ENCODE measurements at regions not wholly inside any gene's neighbourhood (a gene's known extent, or its start where the extent isn't known, plus 50 kb on each side); places are given as distances from the start of the nearest gene placed in this dataset.

- Histone ChIP-seq H3K36me3 (ENCODE audit: insufficient read depth, low read length) (no peaks in the 10 kb centered on the region), H3K4me3 (ENCODE audit: low read length in 2 of 2) (no peak overlapping the region), H3K9me3 (ENCODE audit: control insufficient read depth in 1 of 2, low read length in 2 of 2) (no peaks in the 10 kb centered on the region), H3K27ac (ENCODE audit: low read depth, low read length) (no peak overlapping the region), H3K27me3 (ENCODE audit: insufficient read depth, low read length) (no peaks in the 10 kb centered on the region), H3K4me1 (ENCODE audit: insufficient read depth, low read length) (no peaks in the 10 kb centered on the region)
- H3K4me1 Mint-ChIP-seq = peaks cover 0 to 3% (median 0%) of the 10 kb centered on the region in 4 donors
- CTCF ChIA-PET (ENCODE audit: partially characterized antibody) = interaction anchor here (0.7 kb wide), 1 partner anchor 553 kb away, joined by 3 read pairs; no protein-coding TSS in a partner anchor
- H3K9me3 Mint-ChIP-seq = peaks cover 0 to 2% (median 0%) of the 10 kb centered on the region in 8 donors
- no peaks in the 10 kb centered on the region for H3K27me3 Mint-ChIP-seq
- no peak for DNase-seq
- intact Hi-C loops (cut with micrococcal nuclease) = no loop called here
- POLR2A ChIA-PET (ENCODE audit: partially characterized antibody) = no interaction called here
- H3K27ac Mint-ChIP-seq = no peak overlapping the region
- H3K36me3 Mint-ChIP-seq = no peaks in the 10 kb centered on the region
- no peak overlapping the region for H3K4me3 Mint-ChIP-seq
These were observed 69.7 kb upstream of the EGFL6 start for GRCh38 chrX:13499736-13500135.

- DNase-seq = no peak
- H3K36me3 ChIP-seq (ENCODE audit: insufficient read depth, low read length) = no peaks in the 10 kb centered on the region
- Mint-ChIP-seq H3K4me3 (no peak overlapping the region), H3K27me3 (no peaks in the 10 kb centered on the region), H3K36me3 (no peaks in the 10 kb centered on the region), H3K9me3 (no peaks in the 10 kb centered on the region), H3K27ac (no peak overlapping the region), H3K4me1 (peaks cover 0 to 3% (median 1%) of the 10 kb centered on the region in 4 donors)
- H3K4me3 ChIP-seq (ENCODE audit: low read length in 2 of 2) = no peak overlapping the region
- H3K4me1 ChIP-seq (ENCODE audit: insufficient read depth, low read length) = no peaks in the 10 kb centered on the region
- H3K9me3 ChIP-seq (ENCODE audit: control insufficient read depth in 1 of 2, low read length in 2 of 2) = no peaks in the 10 kb centered on the region
- ChIA-PET POLR2A (ENCODE audit: partially characterized antibody) (no interaction called here), CTCF (ENCODE audit: partially characterized antibody) (no interaction called here)
- no peaks in the 10 kb centered on the region for H3K27me3 ChIP-seq (ENCODE audit: insufficient read depth, low read length)
- no peak overlapping the region for H3K27ac ChIP-seq (ENCODE audit: low read depth, low read length)
- intact Hi-C loops (cut with micrococcal nuclease) = no loop called here
These were observed 71.2 kb upstream of the EGFL6 start for GRCh38 chrX:13498238-13498637.

GRCh38 chrX:13495232-13495631, 74.2 kb upstream of the EGFL6 start:
- no peaks in the 10 kb centered on the region for H3K4me1 ChIP-seq (ENCODE audit: insufficient read depth, low read length)
- no peak overlapping the region for H3K27ac ChIP-seq (ENCODE audit: low read depth, low read length)
- peaks cover 0 to 3% (median 0%) of the 10 kb centered on the region in 4 donors for H3K4me1 Mint-ChIP-seq
- no peaks in the 10 kb centered on the region for H3K27me3 Mint-ChIP-seq
- peak overlapping the region in 1 of 8 donors; percentile 2 for H3K4me3 Mint-ChIP-seq
- DNase-seq = no peak
- H3K36me3 Mint-ChIP-seq = no peaks in the 10 kb centered on the region
- no peaks in the 10 kb centered on the region for H3K9me3 ChIP-seq (ENCODE audit: control insufficient read depth in 1 of 2, low read length in 2 of 2)
- no peaks in the 10 kb centered on the region for H3K36me3 ChIP-seq (ENCODE audit: insufficient read depth, low read length)
- H3K9me3 Mint-ChIP-seq = no peaks in the 10 kb centered on the region
- no peaks in the 10 kb centered on the region for H3K27me3 ChIP-seq (ENCODE audit: insufficient read depth, low read length)
- no peak overlapping the region for H3K27ac Mint-ChIP-seq
- CTCF ChIA-PET (ENCODE audit: partially characterized antibody) = interaction anchor here (0.9 kb wide), 1 partner anchor 549 kb away, joined by 4 read pairs; no protein-coding TSS in a partner anchor
- POLR2A ChIA-PET (ENCODE audit: partially characterized antibody) = no interaction called here
- H3K4me3 ChIP-seq (ENCODE audit: low read length in 2 of 2) = no peak overlapping the region
- intact Hi-C loops (cut with micrococcal nuclease) = no loop called here

GRCh38 chrX:13494562-13494961, 74.8 kb upstream of the EGFL6 start:
- Histone ChIP-seq H3K4me3 (ENCODE audit: low read length in 2 of 2) (no peak overlapping the region), H3K36me3 (ENCODE audit: insufficient read depth, low read length) (no peaks in the 10 kb centered on the region), H3K27me3 (ENCODE audit: insufficient read depth, low read length) (no peaks in the 10 kb centered on the region), H3K27ac (ENCODE audit: low read depth, low read length) (no peak overlapping the region), H3K4me1 (ENCODE audit: insufficient read depth, low read length) (no peaks in the 10 kb centered on the region), H3K9me3 (ENCODE audit: control insufficient read depth in 1 of 2, low read length in 2 of 2) (no peaks in the 10 kb centered on the region)
- H3K4me1 Mint-ChIP-seq = peaks cover 0 to 3% (median 0%) of the 10 kb centered on the region in 4 donors
- no peaks in the 10 kb centered on the region for H3K36me3 Mint-ChIP-seq
- no peak overlapping the region for H3K4me3 Mint-ChIP-seq
- POLR2A ChIA-PET (ENCODE audit: partially characterized antibody) = no interaction called here
- intact Hi-C loops (cut with micrococcal nuclease) = no loop called here
- H3K27me3 Mint-ChIP-seq = no peaks in the 10 kb centered on the region
- H3K9me3 Mint-ChIP-seq = no peaks in the 10 kb centered on the region
- CTCF ChIA-PET (ENCODE audit: partially characterized antibody) = interaction anchor here (1.0 kb wide), 1 partner anchor 543 kb away, joined by 3 read pairs; no protein-coding TSS in a partner anchor
- H3K27ac Mint-ChIP-seq = no peak overlapping the region
- DNase-seq = no peak

- no peaks in the 10 kb centered on the region for H3K36me3 Mint-ChIP-seq
- no peaks in the 10 kb centered on the region for H3K27me3 Mint-ChIP-seq
- Histone ChIP-seq H3K27me3 (ENCODE audit: insufficient read depth, low read length) (no peaks in the 10 kb centered on the region), H3K9me3 (ENCODE audit: control insufficient read depth in 1 of 2, low read length in 2 of 2) (no peaks in the 10 kb centered on the region), H3K36me3 (ENCODE audit: insufficient read depth, low read length) (no peaks in the 10 kb centered on the region), H3K4me1 (ENCODE audit: insufficient read depth, low read length) (no peaks in the 10 kb centered on the region), H3K27ac (ENCODE audit: low read depth, low read length) (no peak overlapping the region), H3K4me3 (ENCODE audit: low read length in 2 of 2) (no peak overlapping the region)
- peak overlapping the region in 1 of 7 donors; percentile 35 for H3K27ac Mint-ChIP-seq
- peaks cover 0 to 3% (median 0%) of the 10 kb centered on the region in 4 donors for H3K4me1 Mint-ChIP-seq
- intact Hi-C loops (cut with micrococcal nuclease) = no loop called here
- H3K4me3 Mint-ChIP-seq = no peak overlapping the region
- no peak for DNase-seq
- no peaks in the 10 kb centered on the region for H3K9me3 Mint-ChIP-seq
- POLR2A ChIA-PET (ENCODE audit: partially characterized antibody) = no interaction called here
- CTCF ChIA-PET (ENCODE audit: partially characterized antibody) = interaction anchor here (1.0 to 7.2 kb wide), 2 partner anchors 542 to 547 kb away, joined by 3 to 161 read pairs; no protein-coding TSS in a partner anchor
These were observed 75.7 kb upstream of the EGFL6 start for GRCh38 chrX:13493659-13494058.

GRCh38 chrX:13492286-13492685, 77.1 kb upstream of the EGFL6 start:
- ChIA-PET CTCF (ENCODE audit: partially characterized antibody) (interaction anchor here (1.6 to 7.2 kb wide), 2 partner anchors 512 to 546 kb away, joined by 3 to 161 read pairs; no protein-coding TSS in a partner anchor), POLR2A (ENCODE audit: partially characterized antibody) (interaction anchor here (1.0 to 1.5 kb wide), 2 partner anchors 400 to 546 kb away, joined by 3 to 4 read pairs; no protein-coding TSS in a partner anchor)
- Mint-ChIP-seq H3K27ac (peak overlapping the region in 1 of 7 donors; percentile 64), H3K4me1 (peaks cover 8 to 13% (median 9%) of the 10 kb centered on the region in 4 donors), H3K4me3 (no peak overlapping the region), H3K27me3 (no peaks in the 10 kb centered on the region), H3K36me3 (no peaks in the 10 kb centered on the region), H3K9me3 (no peaks in the 10 kb centered on the region)
- Histone ChIP-seq H3K27ac (ENCODE audit: low read depth, low read length) (no peak overlapping the region), H3K4me3 (ENCODE audit: low read length in 2 of 2) (no peak overlapping the region), H3K9me3 (ENCODE audit: control insufficient read depth in 1 of 2, low read length in 2 of 2) (no peaks in the 10 kb centered on the region), H3K4me1 (ENCODE audit: insufficient read depth, low read length) (peaks cover 10% of the 10 kb centered on the region), H3K36me3 (ENCODE audit: insufficient read depth, low read length) (no peaks in the 10 kb centered on the region), H3K27me3 (ENCODE audit: insufficient read depth, low read length) (no peaks in the 10 kb centered on the region)
- intact Hi-C loops (cut with micrococcal nuclease) = no loop called here
- DNase-seq = no peak

- Mint-ChIP-seq H3K27ac (no peak overlapping the region), H3K4me1 (peaks cover 10 to 15% (median 13%) of the 10 kb centered on the region in 4 donors), H3K27me3 (no peaks in the 10 kb centered on the region), H3K4me3 (no peak overlapping the region), H3K9me3 (no peaks in the 10 kb centered on the region), H3K36me3 (no peaks in the 10 kb centered on the region)
- Histone ChIP-seq H3K9me3 (ENCODE audit: control insufficient read depth in 1 of 2, low read length in 2 of 2) (no peaks in the 10 kb centered on the region), H3K4me1 (ENCODE audit: insufficient read depth, low read length) (peaks cover 12% of the 10 kb centered on the region), H3K27ac (ENCODE audit: low read depth, low read length) (no peak overlapping the region), H3K36me3 (ENCODE audit: insufficient read depth, low read length) (no peaks in the 10 kb centered on the region), H3K4me3 (ENCODE audit: low read length in 2 of 2) (no peak overlapping the region), H3K27me3 (ENCODE audit: insufficient read depth, low read length) (no peaks in the 10 kb centered on the region)
- CTCF ChIA-PET (ENCODE audit: partially characterized antibody) = interaction anchor here (1.5 to 7.2 kb wide), 4 partner anchors 398 to 545 kb away, joined by 3 to 161 read pairs (median 19); no protein-coding TSS in a partner anchor
- POLR2A ChIA-PET (ENCODE audit: partially characterized antibody) = interaction anchor here (0.6 to 1.6 kb wide), 7 partner anchors 395 to 700 kb away, joined by 3 to 6 read pairs (median 3); partner anchors contain the start of genes PRPS2 and TMSB4X
- DNase-seq = no peak
- intact Hi-C loops (cut with micrococcal nuclease) = no loop called here
These were observed 78.3 kb upstream of the EGFL6 start for GRCh38 chrX:13491061-13491460.

All from CD4-positive, alpha-beta memory T cell (primary cell).